Spleen (tissue), 7 donors: ENCODE measurements at regions not wholly inside any gene's neighbourhood (a gene's known extent, or its start where the extent isn't known, plus 50 kb on each side); places are given as distances from the start of the nearest gene placed in this dataset.

Experiments
- POLR2AphosphoS5 ChIP-seq, 3 donors: sonication (generic); formaldehyde crosslinking; IDR thresholded peaks; one replicate each; pipeline ENCODE4 v1.5.1; 2017; ENCODE audit warnings: antibody characterized with exemption in 3 of 3
- TF ChIP-seq, protein P1 (sequence below), 11 experiments: fragments of 200-600 bp in 7 of 11; fragments of 450-650 bp in 4 of 11; sonication (generic) in 4 of 11; IDR thresholded peaks in 8 of 11; conservative IDR thresholded peaks in 3 of 11; 1 replicate in 7 of 11; 2 replicates in 4 of 11; pipeline versions ENCODE4 v1.4.0 to v1.8.0; 2016 to 2021; ENCODE audit warnings: antibody characterized with exemption in 11 of 11, inconsistent platforms in 4 of 11, mild to moderate bottlenecking in 1 of 11
- donor health status: DM: no; HTN: no; CAD: no; lungs with moderate emphysema.
- donor health status: DM: no; HTN: no; CAD: no.
- donor health status: DM: no; HTN: no; CAD: no.

DNA sequence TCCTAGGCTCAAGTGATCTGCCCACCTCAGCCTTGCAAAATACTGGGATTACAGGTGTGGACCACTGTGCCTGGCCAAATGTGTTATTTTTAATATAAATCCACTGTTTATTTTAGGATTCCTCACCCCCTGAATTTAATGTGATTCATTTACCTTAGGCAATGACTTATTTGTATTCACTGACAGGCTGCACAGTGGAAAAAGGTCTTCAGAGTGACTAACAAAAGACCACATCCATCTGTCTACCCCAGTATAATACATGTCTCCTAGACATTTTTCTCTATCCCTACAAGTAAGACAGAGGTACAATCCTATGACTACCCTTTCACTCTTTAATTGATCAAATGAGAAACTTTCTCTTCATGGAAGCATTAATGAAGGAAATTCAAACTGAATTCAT, 230.2 kb downstream of the AHR start:
- TF ChIP-seq, protein P1, sequence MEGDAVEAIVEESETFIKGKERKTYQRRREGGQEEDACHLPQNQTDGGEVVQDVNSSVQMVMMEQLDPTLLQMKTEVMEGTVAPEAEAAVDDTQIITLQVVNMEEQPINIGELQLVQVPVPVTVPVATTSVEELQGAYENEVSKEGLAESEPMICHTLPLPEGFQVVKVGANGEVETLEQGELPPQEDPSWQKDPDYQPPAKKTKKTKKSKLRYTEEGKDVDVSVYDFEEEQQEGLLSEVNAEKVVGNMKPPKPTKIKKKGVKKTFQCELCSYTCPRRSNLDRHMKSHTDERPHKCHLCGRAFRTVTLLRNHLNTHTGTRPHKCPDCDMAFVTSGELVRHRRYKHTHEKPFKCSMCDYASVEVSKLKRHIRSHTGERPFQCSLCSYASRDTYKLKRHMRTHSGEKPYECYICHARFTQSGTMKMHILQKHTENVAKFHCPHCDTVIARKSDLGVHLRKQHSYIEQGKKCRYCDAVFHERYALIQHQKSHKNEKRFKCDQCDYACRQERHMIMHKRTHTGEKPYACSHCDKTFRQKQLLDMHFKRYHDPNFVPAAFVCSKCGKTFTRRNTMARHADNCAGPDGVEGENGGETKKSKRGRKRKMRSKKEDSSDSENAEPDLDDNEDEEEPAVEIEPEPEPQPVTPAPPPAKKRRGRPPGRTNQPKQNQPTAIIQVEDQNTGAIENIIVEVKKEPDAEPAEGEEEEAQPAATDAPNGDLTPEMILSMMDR (IDR thresholded peaks at IDR 0.05 in 8 of 11, conservative IDR thresholded peaks at IDR 0.05 in 3 of 11) = no peak
- no peak for TF ChIP-seq POLR2AphosphoS5 (IDR thresholded peaks at IDR 0.05)
